B cell (primary cell): ENCODE measurements at regions not wholly inside any gene's neighbourhood (a gene's known extent, or its start where the extent isn't known, plus 50 kb on each side); places are given as distances from the start of the nearest gene placed in this dataset.

Source experiments
- ATAC-seq: fragments of 200-7000 bp; cut with Tn5 transposase; one replicate; pipeline ENCODE4 v1.10.0; 2021; ENCODE audit warnings: low read depth, mild to moderate bottlenecking, moderate number of reproducible peaks, moderate library complexity
- CTCF ChIA-PET: fragments of 350-600 bp; sonication (Branson Sonifier 250); formaldehyde crosslinking; loops from one replicate; lab custom pipeline; 2021; ENCODE audit warnings: antibody characterized with exemption, inconsistent platforms; lab: Charles Lee
- POLR2A ChIA-PET: fragments of 350-600 bp; sonication (Branson Sonifier 250); formaldehyde crosslinking; loops from one replicate; lab custom pipeline; 2021; ENCODE audit warnings: antibody characterized with exemption; lab: Charles Lee
- DNase-seq: peaks from one replicate; pipeline ENCODE4 v3.0.0; 2013
- H2AFZ ChIP-seq: 2 replicates; pipeline ENCODE4 v1.6.1; 2012; ENCODE audit warnings: mild to moderate bottlenecking, low read depth, low read length; ENCODE audit not compliant: insufficient read depth, poor library complexity, severe bottlenecking
- H3K27ac ChIP-seq, 2 donors: 1 replicate in 1 of 2; 2 replicates in 1 of 2; pipeline ENCODE4 v1.5.1; 2012 to 2013; ENCODE audit warnings: low read length in 2 of 2, mild to moderate bottlenecking in 2 of 2, moderate library complexity in 1 of 2
- H3K27me3 ChIP-seq, 4 experiments: fragments of 200-600 bp in 1 of 4; sonication (generic) in 1 of 4; replicated peaks in 1 of 4; 1 replicate in 2 of 4; 2 replicates in 2 of 4; pipeline versions ENCODE4 v1.6.1 to v1.7.0; 2013 to 2016; ENCODE audit warnings: low read length in 3 of 4, mild to moderate bottlenecking in 2 of 4, mixed read lengths in 1 of 4, moderate library complexity in 1 of 4; ENCODE audit not compliant: insufficient read depth in 4 of 4, control insufficient read depth in 3 of 4; ENCODE audit errors: control extremely low read depth in 1 of 4
- H3K36me3 ChIP-seq, 2 experiments: replicated peaks in 1 of 2; 1 replicate in 1 of 2; 2 replicates in 1 of 2; pipeline versions ENCODE4 v1.6.1 to v1.7.1; 2013; ENCODE audit warnings: low read length in 1 of 2; ENCODE audit not compliant: insufficient read depth in 2 of 2, control insufficient read depth in 1 of 2; ENCODE audit errors: control extremely low read depth in 1 of 2, extremely low read depth in 1 of 2
- H3K4me1 ChIP-seq, 2 donors: fragments of 200-600 bp in 1 of 2; sonication (generic) in 1 of 2; 1 replicate in 1 of 2; 2 replicates in 1 of 2; pipeline versions ENCODE4 v1.5.1 to v1.6.1; 2013 to 2017; ENCODE audit warnings: low read length in 2 of 2; ENCODE audit not compliant: control insufficient read depth in 2 of 2, insufficient read depth in 2 of 2
- H3K4me2 ChIP-seq: replicated peaks from 2 replicates; pipeline ENCODE3; 2012; ENCODE audit warnings: mild to moderate bottlenecking, low read depth, low read length; ENCODE audit not compliant: poor library complexity, severe bottlenecking
- H3K4me3 ChIP-seq, 5 experiments: fragments of 200-600 bp in 1 of 5; sonication (generic) in 1 of 5; 1 replicate in 3 of 5; 2 replicates in 2 of 5; pipeline versions ENCODE4 v1.5.1 to v1.7.0; 2011 to 2016; ENCODE audit warnings: low read length in 4 of 5, mild to moderate bottlenecking in 4 of 5, low read depth in 2 of 5, control low read depth in 1 of 5, moderate library complexity in 1 of 5; ENCODE audit not compliant: insufficient read depth in 1 of 5; ENCODE audit errors: control extremely low read depth in 1 of 5, extremely low read depth in 1 of 5
- H3K79me2 ChIP-seq: fragments of 200-600 bp; sonication (generic); one replicate; pipeline ENCODE4 v1.6.0; 2016; ENCODE audit warnings: low read length; ENCODE audit not compliant: control insufficient read depth, insufficient read depth
- H3K9ac ChIP-seq: fragments of 200-600 bp; sonication (generic); 2 replicates; pipeline ENCODE4 v1.6.1; 2017; ENCODE audit warnings: mild to moderate bottlenecking, low read length, moderate library complexity
- H3K9me3 ChIP-seq, 3 donors: one replicate each; pipeline versions ENCODE4 v1.6.1 to v1.7.1; 2013; ENCODE audit warnings: low read length in 2 of 3; ENCODE audit not compliant: control insufficient read depth in 2 of 3, insufficient read depth in 1 of 3; ENCODE audit errors: control extremely low read depth in 1 of 3
- H4K20me1 ChIP-seq: 2 replicates; pipeline ENCODE4 v1.6.0; 2012; ENCODE audit warnings: mild to moderate bottlenecking, low read length; ENCODE audit not compliant: insufficient read depth, control insufficient read depth, poor library complexity, severe bottlenecking
- H3K27ac Mint-ChIP-seq: one replicate; pipeline ENCODE4 v1.8.0; 2021; ENCODE audit warnings: mixed read lengths
- H3K27me3 Mint-ChIP-seq: one replicate; pipeline ENCODE4 v1.8.0; 2021; ENCODE audit warnings: mixed read lengths
- H3K4me1 Mint-ChIP-seq: one replicate; pipeline ENCODE4 v1.8.0; 2021; ENCODE audit warnings: mixed read lengths
- H3K4me3 Mint-ChIP-seq: one replicate; pipeline ENCODE4 v1.8.0; 2021; ENCODE audit warnings: mixed read lengths
- H3K9me3 Mint-ChIP-seq: one replicate; pipeline ENCODE4 v1.8.0; 2022; ENCODE audit warnings: mixed read lengths; ENCODE audit not compliant: insufficient read depth
- EZH2 ChIP-seq: IDR thresholded peaks from 2 replicates; pipeline ENCODE4 v1.6.1; 2012; ENCODE audit warnings: borderline replicate concordance, low read depth, mild to moderate bottlenecking, moderate library complexity, low read length; ENCODE audit not compliant: insufficient read depth, poor library complexity, severe bottlenecking
- WGBS: methylation state at CpG from one replicate; pipeline ENCODE4 v1.1.5; 2013; ENCODE audit warnings: missing lambda C conversion rate; ENCODE audit not compliant: insufficient coverage; 5-methylcytosine and 5-hydroxymethylcytosine counted together
- intact Hi-C: fragments of 100-400 bp; cut with micrococcal nuclease; formaldehyde crosslinking; loops from one replicate; pipeline ENCODE4 v1.10.0; 2022
- TF ChIP-seq, protein P1 (sequence below): fragments of 200-600 bp; IDR thresholded peaks from one replicate; pipeline ENCODE4 v1.8.0; 2022; ENCODE audit warnings: antibody characterized with exemption, mild to moderate bottlenecking

DNA sequence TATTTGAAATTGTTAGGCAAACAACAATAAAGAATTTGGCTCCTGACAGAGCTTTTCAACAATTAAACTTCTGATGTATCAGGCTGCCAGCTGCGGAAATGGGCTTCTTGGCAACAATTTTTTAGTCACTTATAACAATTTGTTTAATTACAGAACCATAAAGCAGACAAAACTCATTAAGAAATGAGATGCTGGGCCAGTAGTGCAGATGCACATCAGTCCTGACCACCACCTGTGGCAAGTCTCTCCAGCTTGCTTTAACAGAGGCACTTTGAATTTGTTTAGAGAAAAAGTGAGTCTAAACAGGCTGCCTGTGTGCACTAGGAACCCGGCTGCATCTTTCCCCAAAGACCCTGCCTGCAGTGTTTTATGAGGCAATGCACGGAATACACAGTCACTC lies 1124.4 kb downstream of the NXPH1 start:
- Mint-ChIP-seq H3K9me3 (peaks cover 2% of the 10 kb centered on the region), H3K4me3 (no peak overlapping the region), H3K4me1 (no peaks in the 10 kb centered on the region), H3K27ac (no peak overlapping the region), H3K27me3 (no peaks in the 10 kb centered on the region)
- Histone ChIP-seq H3K4me1 (no peaks in the 10 kb centered on the region), H3K27me3 (no peaks in the 10 kb centered on the region), H2AFZ (no peak overlapping the region), H3K4me3 (no peak overlapping the region), H4K20me1 (no peaks in the 10 kb centered on the region), H3K36me3 (no peaks in the 10 kb centered on the region), H3K27ac (no peak overlapping the region), H3K4me2 (no peak overlapping the region), H3K9ac (no peak overlapping the region), H3K79me2 (no peaks in the 10 kb centered on the region), H3K9me3 (no peaks in the 10 kb centered on the region)
- ChIA-PET POLR2A (no interaction called here), CTCF (no interaction called here)
- TF ChIP-seq EZH2: no peak
- TF ChIP-seq, protein P1, sequence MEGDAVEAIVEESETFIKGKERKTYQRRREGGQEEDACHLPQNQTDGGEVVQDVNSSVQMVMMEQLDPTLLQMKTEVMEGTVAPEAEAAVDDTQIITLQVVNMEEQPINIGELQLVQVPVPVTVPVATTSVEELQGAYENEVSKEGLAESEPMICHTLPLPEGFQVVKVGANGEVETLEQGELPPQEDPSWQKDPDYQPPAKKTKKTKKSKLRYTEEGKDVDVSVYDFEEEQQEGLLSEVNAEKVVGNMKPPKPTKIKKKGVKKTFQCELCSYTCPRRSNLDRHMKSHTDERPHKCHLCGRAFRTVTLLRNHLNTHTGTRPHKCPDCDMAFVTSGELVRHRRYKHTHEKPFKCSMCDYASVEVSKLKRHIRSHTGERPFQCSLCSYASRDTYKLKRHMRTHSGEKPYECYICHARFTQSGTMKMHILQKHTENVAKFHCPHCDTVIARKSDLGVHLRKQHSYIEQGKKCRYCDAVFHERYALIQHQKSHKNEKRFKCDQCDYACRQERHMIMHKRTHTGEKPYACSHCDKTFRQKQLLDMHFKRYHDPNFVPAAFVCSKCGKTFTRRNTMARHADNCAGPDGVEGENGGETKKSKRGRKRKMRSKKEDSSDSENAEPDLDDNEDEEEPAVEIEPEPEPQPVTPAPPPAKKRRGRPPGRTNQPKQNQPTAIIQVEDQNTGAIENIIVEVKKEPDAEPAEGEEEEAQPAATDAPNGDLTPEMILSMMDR: no peak
- DNase-seq (no peak), ATAC-seq (no peak)
- no CpG with 5 or more reads among the region's 3 CpGs for WGBS
- intact Hi-C loops: no loop called here

DNA sequence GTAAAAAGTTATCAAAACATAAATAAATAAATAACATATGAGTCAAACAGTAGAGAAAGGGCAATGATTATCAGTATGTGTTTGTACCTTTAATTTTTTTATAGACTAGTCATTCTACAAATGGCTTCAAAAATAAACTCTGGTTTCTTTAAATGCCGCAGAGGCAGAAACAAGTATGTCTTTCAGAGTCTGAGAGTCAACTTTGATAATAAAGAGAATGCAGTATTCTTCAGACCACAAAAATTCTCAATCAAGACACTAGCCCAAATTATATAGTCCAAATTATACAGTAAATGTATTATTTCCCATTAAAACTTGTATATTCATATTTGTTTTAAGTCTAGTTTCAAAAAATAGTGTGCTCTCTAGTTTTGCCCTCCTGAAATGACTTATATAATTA lies 1142.3 kb downstream of the NXPH1 start:
- Histone ChIP-seq H3K27ac (no peak overlapping the region), H3K9me3 (no peaks in the 10 kb centered on the region), H2AFZ (no peak overlapping the region), H3K79me2 (no peaks in the 10 kb centered on the region), H3K9ac (no peak overlapping the region), H3K4me3 (no peak overlapping the region), H3K36me3 (no peaks in the 10 kb centered on the region), H4K20me1 (no peaks in the 10 kb centered on the region), H3K4me2 (no peak overlapping the region), H3K27me3 (no peaks in the 10 kb centered on the region), H3K4me1 (no peaks in the 10 kb centered on the region)
- ATAC-seq: no peak
- POLR2A ChIA-PET: no interaction called here
- no peak overlapping the region for H3K27ac Mint-ChIP-seq
- peaks cover 10% of the 10 kb centered on the region for H3K9me3 Mint-ChIP-seq
- no peak overlapping the region for H3K4me3 Mint-ChIP-seq
- CTCF ChIA-PET: no interaction called here
- TF ChIP-seq, protein P1: no peak
- TF ChIP-seq EZH2: no peak
- H3K4me1 Mint-ChIP-seq: no peaks in the 10 kb centered on the region
- DNase-seq: no peak
- intact Hi-C loops: no loop called here
- H3K27me3 Mint-ChIP-seq: no peaks in the 10 kb centered on the region
- no CpG with 5 or more reads among the region's 1 CpG for WGBS
